ENCODE measurements at regions not wholly inside any gene's neighbourhood (a gene's known extent, or its start where the extent isn't known, plus 50 kb on each side); places are given as distances from the start of the nearest gene placed in this dataset.

GRCh38 chrX:138859421-138859820 is 147.9 kb upstream of the FGF13 start:
- TF ChIP-seq CTCF (IDR thresholded peaks at IDR 0.05): no peak
- TF ChIP-seq EZH2phosphoT487 (IDR thresholded peaks at IDR 0.05): no peak
- TF ChIP-seq EZH2 (IDR thresholded peaks at IDR 0.05): no peak
